ENCODE measurements at regions not wholly inside any gene's neighbourhood (a gene's known extent, or its start where the extent isn't known, plus 50 kb on each side); places are given as distances from the start of the nearest gene placed in this dataset.
"Not testable (repeated sequence)": the region's sequence is repeated elsewhere in the genome, so short reads cannot be mapped to it uniquely, and the experiment has no call there.

GRCh38 chr2:195533771-195534642 lies 123.0 kb upstream of the SLC39A10 start:
- H3K4me3 ChIP-seq (ENCODE audit: low read length), result no peak overlapping the region
- no peak overlapping the region for H3K27ac ChIP-seq (ENCODE audit: low read depth, low read length)
- no peaks in the 10 kb centered on the region for H3K36me3 ChIP-seq (ENCODE audit: insufficient read depth, low read length)
- WGBS, result 84% methylated on average over 8 of the region's 8 CpGs
- no peak overlapping the region for H3K9ac ChIP-seq (ENCODE audit: low read depth, low read length)
- no peaks in the 10 kb centered on the region for H3K27me3 ChIP-seq (ENCODE audit: insufficient read depth, low read length)
- no peaks in the 10 kb centered on the region for H3K9me3 ChIP-seq (ENCODE audit: insufficient read depth, low read depth, low read length)
- H3K4me1 ChIP-seq (ENCODE audit: insufficient read depth, low read length), result peaks cover 14% of the 10 kb centered on the region

- H3K27ac ChIP-seq (ENCODE audit: low read depth, low read length), result no peak overlapping the region
- H3K9me3 ChIP-seq (ENCODE audit: insufficient read depth, low read depth, low read length), result no peaks in the 10 kb centered on the region
- H3K27me3 ChIP-seq (ENCODE audit: insufficient read depth, low read length), result no peaks in the 10 kb centered on the region
- H3K4me3 ChIP-seq (ENCODE audit: low read length), result no peak overlapping the region
- 50% methylated on average over 4 of the region's 5 CpGs for WGBS
- H3K9ac ChIP-seq (ENCODE audit: low read depth, low read length), result no peak overlapping the region
- no peaks in the 10 kb centered on the region for H3K36me3 ChIP-seq (ENCODE audit: insufficient read depth, low read length)
- peaks cover 14% of the 10 kb centered on the region for H3K4me1 ChIP-seq (ENCODE audit: insufficient read depth, low read length)
Observed at GRCh38 chr2:195532628-195533271, 124.3 kb upstream of the SLC39A10 start.

- Histone ChIP-seq H3K27ac (ENCODE audit: low read depth, low read length) (no peak overlapping the region), H3K4me3 (ENCODE audit: low read length) (no peak overlapping the region), H3K9me3 (ENCODE audit: insufficient read depth, low read depth, low read length) (no peaks in the 10 kb centered on the region), H3K36me3 (ENCODE audit: insufficient read depth, low read length) (no peaks in the 10 kb centered on the region), H3K9ac (ENCODE audit: low read depth, low read length) (no peak overlapping the region), H3K4me1 (ENCODE audit: insufficient read depth, low read length) (peaks cover 14% of the 10 kb centered on the region), H3K27me3 (ENCODE audit: insufficient read depth, low read length) (no peaks in the 10 kb centered on the region)
- 100% methylated on average over 1 of the region's 1 CpG for WGBS
Observed at GRCh38 chr2:195532255-195532627, 124.8 kb upstream of the SLC39A10 start.

GRCh38 chr2:195531754-195532153 lies 125.3 kb upstream of the SLC39A10 start:
- Histone ChIP-seq H3K4me3 (ENCODE audit: low read length) (no peak overlapping the region), H3K27me3 (ENCODE audit: insufficient read depth, low read length) (no peaks in the 10 kb centered on the region), H3K9me3 (ENCODE audit: insufficient read depth, low read depth, low read length) (no peaks in the 10 kb centered on the region), H3K27ac (ENCODE audit: low read depth, low read length) (no peak overlapping the region), H3K4me1 (ENCODE audit: insufficient read depth, low read length) (peaks cover 14% of the 10 kb centered on the region), H3K36me3 (ENCODE audit: insufficient read depth, low read length) (no peaks in the 10 kb centered on the region), H3K9ac (ENCODE audit: low read depth, low read length) (no peak overlapping the region)
- 88% methylated on average over 2 of the region's 2 CpGs for WGBS

GRCh38 chr2:195523242-195523641 lies 133.8 kb upstream of the SLC39A10 start:
- H3K4me3 ChIP-seq (ENCODE audit: low read length); H3K27ac ChIP-seq (ENCODE audit: low read depth, low read length); H3K9ac ChIP-seq (ENCODE audit: low read depth, low read length); H3K4me1 ChIP-seq (ENCODE audit: insufficient read depth, low read length); H3K36me3 ChIP-seq (ENCODE audit: insufficient read depth, low read length); H3K27me3 ChIP-seq (ENCODE audit: insufficient read depth, low read length): not testable (repeated sequence)
- peaks cover 11% of the 10 kb centered on the region for H3K9me3 ChIP-seq (ENCODE audit: insufficient read depth, low read depth, low read length)
- 66% methylated on average over 10 of the region's 10 CpGs for WGBS

- no peaks in the 10 kb centered on the region for H3K27me3 ChIP-seq (ENCODE audit: insufficient read depth, low read length)
- no peak overlapping the region for H3K27ac ChIP-seq (ENCODE audit: low read depth, low read length)
- H3K4me3 ChIP-seq (ENCODE audit: low read length), result no peak overlapping the region
- H3K9me3 ChIP-seq (ENCODE audit: insufficient read depth, low read depth, low read length), result peaks cover 11% of the 10 kb centered on the region
- WGBS, result 97% methylated on average over 3 of the region's 3 CpGs
- H3K36me3 ChIP-seq (ENCODE audit: insufficient read depth, low read length), result no peaks in the 10 kb centered on the region
- H3K4me1 ChIP-seq (ENCODE audit: insufficient read depth, low read length), result no peaks in the 10 kb centered on the region
- no peak overlapping the region for H3K9ac ChIP-seq (ENCODE audit: low read depth, low read length)
Observed at GRCh38 chr2:195521589-195521988, 135.4 kb upstream of the SLC39A10 start.

GRCh38 chr2:195520671-195521155 lies 136.3 kb upstream of the SLC39A10 start:
- WGBS, result 80% methylated on average over 5 of the region's 5 CpGs

GRCh38 chr2:195515551-195515950 lies 141.5 kb upstream of the SLC39A10 start:
- Histone ChIP-seq H3K27ac (ENCODE audit: low read depth, low read length) (no peak overlapping the region), H3K9ac (ENCODE audit: low read depth, low read length) (no peak overlapping the region), H3K36me3 (ENCODE audit: insufficient read depth, low read length) (no peaks in the 10 kb centered on the region), H3K9me3 (ENCODE audit: insufficient read depth, low read depth, low read length) (no peaks in the 10 kb centered on the region), H3K4me1 (ENCODE audit: insufficient read depth, low read length) (no peaks in the 10 kb centered on the region), H3K27me3 (ENCODE audit: insufficient read depth, low read length) (no peaks in the 10 kb centered on the region), H3K4me3 (ENCODE audit: low read length) (no peak overlapping the region)
- WGBS, result 97% methylated on average over 24 of the region's 24 CpGs

More at GRCh38 chr2:195520671-195521155, 136.3 kb upstream of the SLC39A10 start:
- H3K9ac ChIP-seq (ENCODE audit: low read depth, low read length), result no peak overlapping the region
- H3K27me3 ChIP-seq (ENCODE audit: insufficient read depth, low read length), result no peaks in the 10 kb centered on the region
- H3K27ac ChIP-seq (ENCODE audit: low read depth, low read length), result no peak overlapping the region
- no peaks in the 10 kb centered on the region for H3K36me3 ChIP-seq (ENCODE audit: insufficient read depth, low read length)
- no peak overlapping the region for H3K4me3 ChIP-seq (ENCODE audit: low read length)
- no peaks in the 10 kb centered on the region for H3K4me1 ChIP-seq (ENCODE audit: insufficient read depth, low read length)
- H3K9me3 ChIP-seq (ENCODE audit: insufficient read depth, low read depth, low read length), result peaks cover 11% of the 10 kb centered on the region

GRCh38 chr2:195514365-195514764 lies 142.7 kb upstream of the SLC39A10 start:
- no peak overlapping the region for H3K9ac ChIP-seq (ENCODE audit: low read depth, low read length)
- WGBS, result 95% methylated on average over 2 of the region's 2 CpGs
- no peaks in the 10 kb centered on the region for H3K36me3 ChIP-seq (ENCODE audit: insufficient read depth, low read length)
- H3K27me3 ChIP-seq (ENCODE audit: insufficient read depth, low read length), result no peaks in the 10 kb centered on the region
- no peaks in the 10 kb centered on the region for H3K9me3 ChIP-seq (ENCODE audit: insufficient read depth, low read depth, low read length)
- H3K4me3 ChIP-seq (ENCODE audit: low read length), result no peak overlapping the region
- no peak overlapping the region for H3K27ac ChIP-seq (ENCODE audit: low read depth, low read length)
- H3K4me1 ChIP-seq (ENCODE audit: insufficient read depth, low read length), result no peaks in the 10 kb centered on the region

GRCh38 chr2:195513119-195513518 lies 143.9 kb upstream of the SLC39A10 start:
- H3K9ac ChIP-seq (ENCODE audit: low read depth, low read length), result no peak overlapping the region
- H3K4me3 ChIP-seq (ENCODE audit: low read length), result no peak overlapping the region
- WGBS, result 91% methylated on average over 9 of the region's 9 CpGs
- H3K27me3 ChIP-seq (ENCODE audit: insufficient read depth, low read length), result no peaks in the 10 kb centered on the region
- no peaks in the 10 kb centered on the region for H3K36me3 ChIP-seq (ENCODE audit: insufficient read depth, low read length)
- H3K9me3 ChIP-seq (ENCODE audit: insufficient read depth, low read depth, low read length), result no peaks in the 10 kb centered on the region
- no peak overlapping the region for H3K27ac ChIP-seq (ENCODE audit: low read depth, low read length)
- no peaks in the 10 kb centered on the region for H3K4me1 ChIP-seq (ENCODE audit: insufficient read depth, low read length)

GRCh38 chr2:195509551-195509950 lies 147.5 kb upstream of the SLC39A10 start:
- Histone ChIP-seq H3K4me1 (ENCODE audit: insufficient read depth, low read length) (no peaks in the 10 kb centered on the region), H3K9me3 (ENCODE audit: insufficient read depth, low read depth, low read length) (peaks cover 3% of the 10 kb centered on the region; the same call in 1 of the 2 replicates), H3K9ac (ENCODE audit: low read depth, low read length) (no peak overlapping the region), H3K36me3 (ENCODE audit: insufficient read depth, low read length) (no peaks in the 10 kb centered on the region), H3K27ac (ENCODE audit: low read depth, low read length) (no peak overlapping the region), H3K27me3 (ENCODE audit: insufficient read depth, low read length) (no peaks in the 10 kb centered on the region), H3K4me3 (ENCODE audit: low read length) (no peak overlapping the region)
- 97% methylated on average over 1 of the region's 1 CpG for WGBS
